A673 (cell line): ENCODE measurements at regions not wholly inside any gene's neighbourhood (a gene's known extent, or its start where the extent isn't known, plus 50 kb on each side); places are given as distances from the start of the nearest gene placed in this dataset.

Experiments
- BruUV-seq: library from RNA; stranded (reverse); fragments of 400-500 nt; replicated peaks from 2 replicates; lab custom pipeline; 2021; lab: Mats Ljungman, UMichigan
- CTCF ChIA-PET: fragments of 300-600 bp; sonication (Branson Sonifier 250); formaldehyde crosslinking; loops from one replicate; lab custom pipeline; 2022; ENCODE audit warnings: antibody characterized with exemption; lab: Charles Lee
- POLR2A ChIA-PET: fragments of 300-600 bp; sonication (Branson Sonifier 250); formaldehyde crosslinking; loops from one replicate; lab custom pipeline; 2022; ENCODE audit warnings: antibody characterized with exemption; ENCODE audit not compliant: low non-redundant PET; lab: Charles Lee
- DNase-seq: peaks from one replicate; pipeline ENCODE4 v3.0.0-alpha.2; 2015; ENCODE audit warnings: low spot score
- H3K27ac ChIP-seq: fragments of 200-600 bp; sonication (generic); 2 replicates; pipeline ENCODE4 v1.5.1; 2016; ENCODE audit warnings: mixed run types, low read depth, mild to moderate bottlenecking, mixed read lengths, antibody characterized with exemption, low read length; ENCODE audit not compliant: poor library complexity, severe bottlenecking
- H3K27me3 ChIP-seq: fragments of 200-600 bp; sonication (generic); replicated peaks from 2 replicates; pipeline ENCODE4 v1.6.1; 2017; ENCODE audit warnings: mixed run types, low read depth, mild to moderate bottlenecking, mixed read lengths, antibody characterized with exemption, low read length; ENCODE audit not compliant: insufficient read depth, poor library complexity
- H3K36me3 ChIP-seq: fragments of 200-600 bp; sonication (generic); 2 replicates; pipeline ENCODE4 v1.6.1; 2016; ENCODE audit warnings: mixed run types, mild to moderate bottlenecking, mixed read lengths, antibody characterized with exemption, low read length; ENCODE audit not compliant: insufficient read depth, poor library complexity, severe bottlenecking
- H3K4me1 ChIP-seq: fragments of 200-600 bp; sonication (generic); 2 replicates; pipeline ENCODE4 v1.6.1; 2017; ENCODE audit warnings: mixed run types, mild to moderate bottlenecking, mixed read lengths, antibody characterized with exemption, low read length; ENCODE audit not compliant: insufficient read depth, poor library complexity, severe bottlenecking
- H3K4me3 ChIP-seq: fragments of 200-600 bp; sonication (generic); 2 replicates; pipeline ENCODE4 v1.5.1; 2016; ENCODE audit warnings: low read depth, mixed run types, mild to moderate bottlenecking, mixed read lengths, low read length; ENCODE audit not compliant: poor library complexity, severe bottlenecking
- H3K9me3 ChIP-seq: fragments of 200-600 bp; sonication (generic); 2 replicates; pipeline ENCODE4 v1.6.1; 2016; ENCODE audit warnings: mixed run types, low read depth, mild to moderate bottlenecking, mixed read lengths, antibody characterized with exemption, low read length; ENCODE audit not compliant: poor library complexity, severe bottlenecking
- EZH2 ChIP-seq: fragments of 200-600 bp; sonication (generic); IDR thresholded peaks from 2 replicates; pipeline ENCODE4 v1.6.1; 2017; ENCODE audit warnings: borderline replicate concordance, low read depth, mild to moderate bottlenecking, mixed read lengths, antibody characterized with exemption, low read length; ENCODE audit not compliant: poor library complexity, severe bottlenecking
- intact Hi-C: fragments of 100-400 bp; cut with micrococcal nuclease; formaldehyde crosslinking; loops from one replicate; pipeline ENCODE4 v1.10.0; 2022; ENCODE audit not compliant: unreplicated experiment
- TF ChIP-seq, protein P1 (sequence below): fragments of 300-800, 200-600 bp; sonication (generic); conservative IDR thresholded peaks from 2 replicates; pipeline ENCODE4 v1.5.1; 2017; ENCODE audit warnings: low read depth, mild to moderate bottlenecking, antibody characterized with exemption, low read length, moderate library complexity, mixed read lengths

DNA sequence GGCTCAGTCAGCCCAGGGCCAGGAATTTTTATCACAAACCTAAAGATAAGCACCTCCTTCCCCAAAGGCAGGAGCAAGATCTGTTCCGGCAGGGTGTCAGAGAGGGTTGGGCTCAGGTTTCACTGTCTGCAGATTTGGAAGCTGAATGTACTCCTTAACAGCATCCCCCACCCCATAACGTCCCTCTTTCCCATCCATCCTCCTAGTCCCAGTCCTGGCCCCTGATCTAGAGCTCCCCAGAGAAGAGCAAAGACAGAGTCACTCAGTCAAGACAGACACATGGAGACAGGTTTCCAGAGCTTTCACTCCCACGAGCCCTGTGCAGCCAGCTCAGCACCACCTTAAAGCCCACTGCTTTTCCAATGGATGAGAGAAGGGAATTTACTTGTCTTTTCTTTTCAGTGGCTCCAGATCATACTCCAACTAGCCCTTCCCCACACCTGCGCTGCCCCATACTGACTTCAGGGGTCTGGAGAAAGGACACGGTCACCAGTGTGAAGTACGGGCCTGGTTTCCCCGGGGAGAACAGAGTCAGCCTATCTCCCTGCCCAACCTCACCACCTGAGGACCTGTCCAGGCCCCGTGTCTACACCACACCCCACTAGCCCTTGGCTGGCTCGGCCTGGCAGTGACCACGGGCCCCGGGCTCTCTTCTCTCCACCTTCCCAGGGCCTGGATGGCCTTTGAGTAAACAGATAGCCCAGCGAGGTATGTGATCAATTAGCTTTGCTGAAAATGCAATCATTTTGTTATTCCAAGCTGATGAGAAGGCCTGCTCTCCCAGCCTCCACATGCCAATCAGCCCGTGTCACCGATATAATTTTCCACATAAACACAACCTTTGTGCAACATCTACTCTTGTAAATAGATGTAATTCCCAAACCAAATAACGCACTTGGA, 249.1 kb downstream of the FOXD2 start:
- H3K4me3 ChIP-seq, result no peak overlapping the region
- DNase-seq, result no peak
- no peak overlapping the region for H3K27ac ChIP-seq
- no peaks in the 10 kb centered on the region for H3K36me3 ChIP-seq
- no peaks in the 10 kb centered on the region for H3K9me3 ChIP-seq
- BruUV-seq, result no TSS peak
- H3K27me3 ChIP-seq, result no peaks in the 10 kb centered on the region
- TF ChIP-seq, protein P1, sequence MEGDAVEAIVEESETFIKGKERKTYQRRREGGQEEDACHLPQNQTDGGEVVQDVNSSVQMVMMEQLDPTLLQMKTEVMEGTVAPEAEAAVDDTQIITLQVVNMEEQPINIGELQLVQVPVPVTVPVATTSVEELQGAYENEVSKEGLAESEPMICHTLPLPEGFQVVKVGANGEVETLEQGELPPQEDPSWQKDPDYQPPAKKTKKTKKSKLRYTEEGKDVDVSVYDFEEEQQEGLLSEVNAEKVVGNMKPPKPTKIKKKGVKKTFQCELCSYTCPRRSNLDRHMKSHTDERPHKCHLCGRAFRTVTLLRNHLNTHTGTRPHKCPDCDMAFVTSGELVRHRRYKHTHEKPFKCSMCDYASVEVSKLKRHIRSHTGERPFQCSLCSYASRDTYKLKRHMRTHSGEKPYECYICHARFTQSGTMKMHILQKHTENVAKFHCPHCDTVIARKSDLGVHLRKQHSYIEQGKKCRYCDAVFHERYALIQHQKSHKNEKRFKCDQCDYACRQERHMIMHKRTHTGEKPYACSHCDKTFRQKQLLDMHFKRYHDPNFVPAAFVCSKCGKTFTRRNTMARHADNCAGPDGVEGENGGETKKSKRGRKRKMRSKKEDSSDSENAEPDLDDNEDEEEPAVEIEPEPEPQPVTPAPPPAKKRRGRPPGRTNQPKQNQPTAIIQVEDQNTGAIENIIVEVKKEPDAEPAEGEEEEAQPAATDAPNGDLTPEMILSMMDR, result no peak
- no peak for TF ChIP-seq EZH2
- CTCF ChIA-PET, result no interaction called here
- POLR2A ChIA-PET, result no interaction called here
- intact Hi-C loops, result no loop called here
- no peaks in the 10 kb centered on the region for H3K4me1 ChIP-seq

DNA sequence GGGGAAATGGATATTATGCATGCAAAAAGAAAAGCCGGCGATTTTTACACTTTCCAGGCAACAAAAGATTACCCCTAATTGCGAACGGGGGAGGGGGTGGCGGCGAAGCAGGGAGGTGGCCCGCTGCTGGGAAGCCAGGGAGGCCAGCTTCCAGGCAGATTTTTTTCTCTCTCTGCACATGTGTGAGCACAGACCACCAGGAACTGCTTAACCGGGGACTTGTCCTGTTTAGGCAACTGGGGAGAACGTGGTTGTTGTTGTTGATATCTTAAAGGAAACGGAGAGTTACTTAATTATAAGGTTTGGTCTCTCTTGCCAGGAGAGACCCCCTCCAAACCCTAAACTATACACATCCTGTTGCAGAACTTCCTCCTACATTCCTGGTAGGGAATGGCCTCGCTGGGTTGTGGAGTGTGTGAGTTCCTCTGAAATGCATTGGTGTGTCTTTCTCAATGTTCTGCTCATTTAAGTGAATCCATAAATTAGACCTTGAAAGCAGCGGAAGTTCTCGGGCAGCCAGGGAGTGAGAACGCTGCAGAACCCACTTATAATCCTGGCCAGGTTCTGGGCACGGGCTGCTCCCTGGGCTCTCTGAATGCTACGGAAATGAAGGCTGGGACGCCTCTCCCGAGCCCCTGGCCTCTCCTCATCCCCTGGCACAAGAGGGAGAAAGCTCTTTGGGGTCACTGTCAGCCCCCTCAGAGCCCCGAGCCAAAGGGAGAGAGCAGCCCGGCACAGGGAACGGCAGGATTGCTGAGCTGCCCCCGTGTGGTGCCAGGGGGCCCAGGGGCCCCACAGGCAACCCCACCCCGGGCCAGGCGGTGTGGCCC, 250.0 kb downstream of the FOXD2 start:
- DNase-seq, result no peak
- no peaks in the 10 kb centered on the region for H3K27me3 ChIP-seq

More for the DNA sequence above, 250.0 kb downstream of the FOXD2 start:
- H3K9me3 ChIP-seq, result no peaks in the 10 kb centered on the region
- no peaks in the 10 kb centered on the region for H3K36me3 ChIP-seq
- CTCF ChIA-PET, result no interaction called here
- BruUV-seq, result no TSS peak
- intact Hi-C loops, result no loop called here
- no peak overlapping the region for H3K4me3 ChIP-seq
- H3K4me1 ChIP-seq, result no peaks in the 10 kb centered on the region
- peak; percentile 41 for TF ChIP-seq EZH2
- TF ChIP-seq, protein P1, result no peak
- H3K27ac ChIP-seq, result no peak overlapping the region
- POLR2A ChIA-PET, result no interaction called here
